ENCODE measurements at regions not wholly inside any gene's neighbourhood (a gene's known extent, or its start where the extent isn't known, plus 50 kb on each side); places are given as distances from the start of the nearest gene placed in this dataset.

DNA sequence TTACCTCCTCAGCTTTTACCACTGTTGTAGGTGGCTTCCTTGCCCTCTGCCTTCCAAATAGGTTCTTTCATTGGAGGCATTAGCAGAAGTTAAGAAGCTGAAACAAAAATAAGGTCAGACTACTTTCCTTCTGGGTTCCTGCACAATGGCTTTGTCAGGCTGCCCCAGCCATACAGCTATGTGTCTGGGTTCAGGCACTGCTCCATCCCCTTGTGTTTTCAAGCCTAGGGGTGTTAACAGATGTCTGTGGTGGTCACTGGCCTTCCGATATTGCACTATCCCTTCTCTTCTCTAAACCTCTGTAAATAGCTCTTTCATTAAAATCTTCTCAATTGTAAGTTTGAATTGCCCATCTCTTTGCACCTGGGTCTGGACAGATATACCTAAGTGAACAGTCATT lies 728.9 kb downstream of the SLC16A7 start:
- no peak overlapping the region for H3K4me3 ChIP-seq (ENCODE audit: low read depth, low read length)
- TF ChIP-seq CTCF (IDR thresholded peaks at IDR 0.05; ENCODE audit: insufficient read depth, low read depth, low read length): no peak
- no peak for DNase-seq (ENCODE audit: low read depth)

GRCh38 chr12:60333461-60333860 lies 737.6 kb downstream of the SLC16A7 start:
- peak; percentile 30 for DNase-seq (ENCODE audit: low read depth)
- no peak overlapping the region for H3K4me3 ChIP-seq (ENCODE audit: low read depth, low read length)
- TF ChIP-seq CTCF (IDR thresholded peaks at IDR 0.05; ENCODE audit: insufficient read depth, low read depth, low read length): no peak

GRCh38 chr12:60335745-60336144 lies 739.9 kb downstream of the SLC16A7 start:
- DNase-seq (ENCODE audit: low read depth): peak; percentile 43
- H3K4me3 ChIP-seq (ENCODE audit: low read depth, low read length): no peak overlapping the region
- TF ChIP-seq CTCF (IDR thresholded peaks at IDR 0.05; ENCODE audit: insufficient read depth, low read depth, low read length): no peak

GRCh38 chr12:60337839-60338549 lies 742.2 kb downstream of the SLC16A7 start:
- TF ChIP-seq CTCF (IDR thresholded peaks at IDR 0.05; ENCODE audit: insufficient read depth, low read depth, low read length): no peak
- no peak for DNase-seq (ENCODE audit: low read depth)
- H3K4me3 ChIP-seq (ENCODE audit: low read depth, low read length): no peak overlapping the region

GRCh38 chr12:60345442-60345841 lies 749.6 kb downstream of the SLC16A7 start:
- no peak overlapping the region for H3K4me3 ChIP-seq (ENCODE audit: low read depth, low read length)
- no peak for TF ChIP-seq CTCF (IDR thresholded peaks at IDR 0.05; ENCODE audit: insufficient read depth, low read depth, low read length)
- DNase-seq (ENCODE audit: low read depth): no peak

DNA sequence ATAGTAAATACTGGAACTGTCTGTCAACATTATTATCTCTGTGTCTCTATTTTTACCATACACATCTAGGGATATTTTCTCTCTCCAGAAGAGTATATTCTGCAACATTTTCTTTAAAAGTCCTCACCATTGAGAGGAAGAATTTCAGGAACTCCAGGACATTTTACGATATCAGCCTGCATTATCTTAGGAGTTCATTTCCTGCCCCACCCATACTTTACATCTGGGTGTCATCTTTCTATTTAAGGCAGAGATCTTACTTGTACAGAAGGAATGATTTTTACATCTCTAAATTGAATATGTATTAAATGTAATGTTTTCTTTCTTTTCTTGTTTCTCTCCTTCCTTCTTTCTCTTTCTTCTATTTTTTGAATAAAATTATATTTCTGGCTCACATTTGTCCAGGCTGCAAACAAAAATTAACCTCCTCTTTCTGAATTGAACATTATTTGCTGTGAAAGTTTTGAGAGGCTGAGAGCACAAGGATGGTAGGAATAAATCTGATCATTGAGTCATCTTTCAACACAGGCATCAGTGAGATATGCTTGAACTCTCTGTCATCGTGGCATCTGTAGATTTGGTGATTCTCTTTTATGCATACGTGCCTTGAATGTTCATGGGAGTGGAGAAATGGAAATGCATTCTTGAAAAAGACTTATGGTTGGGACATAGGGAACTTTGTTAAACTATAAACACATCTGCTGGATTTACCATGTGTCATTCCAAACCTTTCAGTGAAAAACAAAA lies 753.6 kb downstream of the SLC16A7 start:
- no peak for DNase-seq (ENCODE audit: low read depth)
- no peak overlapping the region for H3K4me3 ChIP-seq (ENCODE audit: low read depth, low read length)
- TF ChIP-seq CTCF (IDR thresholded peaks at IDR 0.05; ENCODE audit: insufficient read depth, low read depth, low read length): no peak
